ENCODE measurements at regions not wholly inside any gene's neighbourhood (a gene's known extent, or its start where the extent isn't known, plus 50 kb on each side); places are given as distances from the start of the nearest gene placed in this dataset.

- no peak overlapping the region for H2AFZ ChIP-seq
- BruUV-seq (replicated peaks): no TSS peak
- H3K36me3 ChIP-seq (ENCODE audit: low read depth): no peaks in the 10 kb centered on the region
- H3K9me2 ChIP-seq (ENCODE audit: insufficient read depth): no peaks in the 10 kb centered on the region
- POLR2A ChIA-PET (ENCODE audit: unreplicated experiment): no interaction called here
- no peaks in the 10 kb centered on the region for H4K20me1 ChIP-seq (ENCODE audit: insufficient read depth)
- no peak overlapping the region for H3K4me2 ChIP-seq
- TF ChIP-seq EZH2 (IDR thresholded peaks at IDR 0.05; ENCODE audit: low read depth): no peak
- TF ChIP-seq CTCF (conservative IDR thresholded peaks at IDR 0.05): no peak
- no peaks in the 10 kb centered on the region for H3F3A ChIP-seq (ENCODE audit: insufficient read depth, low read depth)
- H3K27ac ChIP-seq: no peak overlapping the region
- H3K4me3 ChIP-seq: no peak overlapping the region
- H3K9me3 ChIP-seq (ENCODE audit: insufficient read depth, low read depth): no peaks in the 10 kb centered on the region
- no peaks in the 10 kb centered on the region for H3K79me2 ChIP-seq (ENCODE audit: low read depth)
- peaks cover 92% of the 10 kb centered on the region for H3K27me3 ChIP-seq (ENCODE audit: insufficient read depth, low read depth)
- H3K4me1 ChIP-seq (replicated peaks; ENCODE audit: insufficient read depth): no peaks in the 10 kb centered on the region
- no peak for DNase-seq
- intact Hi-C loops (cut with micrococcal nuclease; ENCODE audit: unreplicated experiment): no loop called here
- CTCF ChIA-PET: no interaction called here
Measured at GRCh38 chr11:64490562-64491216, 65.1 kb upstream of the SLC22A11 start.

GRCh38 chr11:64492561-64492960, 63.2 kb upstream of the SLC22A11 start:
- TF ChIP-seq CTCF (conservative IDR thresholded peaks at IDR 0.05) (no peak), EZH2 (IDR thresholded peaks at IDR 0.05; ENCODE audit: low read depth) (no peak)
- Histone ChIP-seq H2AFZ (no peak overlapping the region), H3K27me3 (ENCODE audit: insufficient read depth, low read depth) (peaks cover 92% of the 10 kb centered on the region), H3K4me2 (no peak overlapping the region), H3K36me3 (ENCODE audit: low read depth) (no peaks in the 10 kb centered on the region), H3K27ac (no peak overlapping the region), H3F3A (ENCODE audit: insufficient read depth, low read depth) (no peaks in the 10 kb centered on the region), H3K9me3 (ENCODE audit: insufficient read depth, low read depth) (no peaks in the 10 kb centered on the region), H3K79me2 (ENCODE audit: low read depth) (no peaks in the 10 kb centered on the region), H4K20me1 (ENCODE audit: insufficient read depth) (no peaks in the 10 kb centered on the region), H3K9me2 (ENCODE audit: insufficient read depth) (no peaks in the 10 kb centered on the region), H3K4me1 (replicated peaks; ENCODE audit: insufficient read depth) (no peaks in the 10 kb centered on the region), H3K4me3 (no peak overlapping the region)
- CTCF ChIA-PET: interaction anchor here (0.7 kb wide), 1 partner anchor 895 kb away, joined by 3 read pairs; no protein-coding TSS in a partner anchor
- POLR2A ChIA-PET (ENCODE audit: unreplicated experiment): no interaction called here
- DNase-seq: no peak
- intact Hi-C loops (cut with micrococcal nuclease; ENCODE audit: unreplicated experiment): no loop called here
- BruUV-seq (replicated peaks): no TSS peak

- no peaks in the 10 kb centered on the region for H3F3A ChIP-seq (ENCODE audit: insufficient read depth, low read depth)
- H4K20me1 ChIP-seq (ENCODE audit: insufficient read depth): no peaks in the 10 kb centered on the region
- H3K27ac ChIP-seq: no peak overlapping the region
- intact Hi-C loops (cut with micrococcal nuclease; ENCODE audit: unreplicated experiment): no loop called here
- H3K4me1 ChIP-seq (replicated peaks; ENCODE audit: insufficient read depth): no peaks in the 10 kb centered on the region
- no peak overlapping the region for H2AFZ ChIP-seq
- no TSS peak for BruUV-seq (replicated peaks)
- ChIA-PET POLR2A (ENCODE audit: unreplicated experiment) (no interaction called here), CTCF (no interaction called here)
- H3K9me2 ChIP-seq (ENCODE audit: insufficient read depth): no peaks in the 10 kb centered on the region
- no peak for DNase-seq
- H3K36me3 ChIP-seq (ENCODE audit: low read depth): no peaks in the 10 kb centered on the region
- peaks cover 90% of the 10 kb centered on the region for H3K27me3 ChIP-seq (ENCODE audit: insufficient read depth, low read depth)
- H3K79me2 ChIP-seq (ENCODE audit: low read depth): no peaks in the 10 kb centered on the region
- no peak for TF ChIP-seq EZH2 (IDR thresholded peaks at IDR 0.05; ENCODE audit: low read depth)
- TF ChIP-seq CTCF (conservative IDR thresholded peaks at IDR 0.05): no peak
- H3K9me3 ChIP-seq (ENCODE audit: insufficient read depth, low read depth): no peaks in the 10 kb centered on the region
- H3K4me3 ChIP-seq: no peak overlapping the region
- 0 out of 2 replicates have a peak overlapping the region, but pooled peaks have one; percentile 6 for H3K4me2 ChIP-seq
Measured at GRCh38 chr11:64498136-64498535, 57.6 kb upstream of the SLC22A11 start.

All from PC-9 (cell line).